ENCODE measurements at regions not wholly inside any gene's neighbourhood (a gene's known extent, or its start where the extent isn't known, plus 50 kb on each side); places are given as distances from the start of the nearest gene placed in this dataset.

DNA sequence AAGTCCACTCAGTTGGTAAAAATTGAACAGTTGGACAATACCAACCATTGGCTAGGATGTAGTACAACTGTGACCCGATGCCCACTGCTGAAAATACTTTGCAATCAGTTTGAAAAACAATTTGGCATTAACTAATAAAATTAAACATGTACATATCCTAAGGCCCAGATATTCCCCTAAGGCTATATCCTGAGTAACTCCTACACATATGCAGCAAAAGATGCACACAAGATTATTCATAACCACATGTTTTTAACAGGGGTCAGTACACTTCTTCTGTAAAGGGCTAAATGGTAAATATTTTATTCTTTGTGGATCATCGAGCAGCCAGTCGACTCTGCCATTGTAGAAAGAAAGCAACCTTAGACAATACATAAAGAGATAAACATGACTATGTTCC is 116.3 kb downstream of the MEX3B start:
- H2BK12ac ChIP-seq (ENCODE audit: insufficient read length, low read depth, low read length), result no peak overlapping the region
- H3K23me2 ChIP-seq (ENCODE audit: insufficient read length, low read depth, low read length, poor library complexity, severe bottlenecking), result no peaks in the 10 kb centered on the region
- H4K91ac ChIP-seq (ENCODE audit: insufficient read length, low read depth, low read length), result no peak overlapping the region
- no peak overlapping the region for H3K18ac ChIP-seq (ENCODE audit: insufficient read length, low read depth, low read length)
- no peak overlapping the region for H2BK15ac ChIP-seq (ENCODE audit: low read depth, low read length)
- Mint-ChIP-seq H3K4me3 (no peak overlapping the region), H3K4me1 (no peaks in the 10 kb centered on the region; a peak in 1 of 4 replicates), H3K9me3 (no peaks in the 10 kb centered on the region), H3K27me3 (ENCODE audit: low read depth) (no peaks in the 10 kb centered on the region; the same call in 1 of the 2 replicates), H3K27ac (no peak overlapping the region), H3K36me3 (ENCODE audit: insufficient read depth in 1 of 3, low read depth in 3 of 3) (no peaks in the 10 kb centered on the region)
- H3K79me2 ChIP-seq (ENCODE audit: insufficient read depth, low read length), result no peaks in the 10 kb centered on the region
- no peak overlapping the region for H3T11ph ChIP-seq (ENCODE audit: low read length)
- no peak overlapping the region for H3K27ac ChIP-seq (ENCODE audit: insufficient read length, low read depth, low read length)
- no peak overlapping the region for H3K56ac ChIP-seq (ENCODE audit: insufficient read length, low read depth, low read length)
- H3K27me3 ChIP-seq (ENCODE audit: insufficient read depth, low read length), result no peaks in the 10 kb centered on the region
- TF ChIP-seq, protein P1, sequence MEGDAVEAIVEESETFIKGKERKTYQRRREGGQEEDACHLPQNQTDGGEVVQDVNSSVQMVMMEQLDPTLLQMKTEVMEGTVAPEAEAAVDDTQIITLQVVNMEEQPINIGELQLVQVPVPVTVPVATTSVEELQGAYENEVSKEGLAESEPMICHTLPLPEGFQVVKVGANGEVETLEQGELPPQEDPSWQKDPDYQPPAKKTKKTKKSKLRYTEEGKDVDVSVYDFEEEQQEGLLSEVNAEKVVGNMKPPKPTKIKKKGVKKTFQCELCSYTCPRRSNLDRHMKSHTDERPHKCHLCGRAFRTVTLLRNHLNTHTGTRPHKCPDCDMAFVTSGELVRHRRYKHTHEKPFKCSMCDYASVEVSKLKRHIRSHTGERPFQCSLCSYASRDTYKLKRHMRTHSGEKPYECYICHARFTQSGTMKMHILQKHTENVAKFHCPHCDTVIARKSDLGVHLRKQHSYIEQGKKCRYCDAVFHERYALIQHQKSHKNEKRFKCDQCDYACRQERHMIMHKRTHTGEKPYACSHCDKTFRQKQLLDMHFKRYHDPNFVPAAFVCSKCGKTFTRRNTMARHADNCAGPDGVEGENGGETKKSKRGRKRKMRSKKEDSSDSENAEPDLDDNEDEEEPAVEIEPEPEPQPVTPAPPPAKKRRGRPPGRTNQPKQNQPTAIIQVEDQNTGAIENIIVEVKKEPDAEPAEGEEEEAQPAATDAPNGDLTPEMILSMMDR (conservative IDR thresholded peaks at IDR 0.05), result no peak
- H4K8ac ChIP-seq (replicated peaks; ENCODE audit: insufficient read length, low read depth, low read length), result no peak overlapping the region
- H2BK120ac ChIP-seq (ENCODE audit: low read depth, low read length, poor library complexity, severe bottlenecking), result no peak overlapping the region
- H2AK5ac ChIP-seq (ENCODE audit: insufficient read length, low read length), result no peak overlapping the region
- no peak overlapping the region for H3K14ac ChIP-seq (ENCODE audit: insufficient read depth, low read length)
- H4K20me1 ChIP-seq (ENCODE audit: control insufficient read depth, insufficient read depth, insufficient read length), result no peaks in the 10 kb centered on the region
- H3K4ac ChIP-seq (ENCODE audit: low read depth, low read length), result no peak overlapping the region
- DNase-seq, result no peak
- no peak overlapping the region for H2BK5ac ChIP-seq (ENCODE audit: insufficient read length, low read length)
- H4K5ac ChIP-seq (ENCODE audit: insufficient read length, low read depth, low read length), result no peak overlapping the region
- no peak overlapping the region for H2BK20ac ChIP-seq (ENCODE audit: low read depth, low read length, poor library complexity, severe bottlenecking)
- no peaks in the 10 kb centered on the region for H3K79me1 ChIP-seq (ENCODE audit: insufficient read depth, low read depth, low read length, poor library complexity, severe bottlenecking)
- H3K9ac ChIP-seq (ENCODE audit: extremely low read depth, insufficient read length, low read length), result no peak overlapping the region
- H3K4me1 ChIP-seq (ENCODE audit: insufficient read depth, low read length), result no peaks in the 10 kb centered on the region
- no peak overlapping the region for H2AFZ ChIP-seq (ENCODE audit: low read length)
- no peak overlapping the region for H3K4me2 ChIP-seq (ENCODE audit: insufficient read depth, insufficient read length, low read length)
- H3K23ac ChIP-seq (ENCODE audit: insufficient read length, low read depth, low read length), result no peak overlapping the region
- no peaks in the 10 kb centered on the region for H3K9me3 ChIP-seq (ENCODE audit: control insufficient read depth, low read depth, low read length)
- no CpG with 5 or more reads among the region's 3 CpGs for WGBS (ENCODE audit: extremely low coverage, insufficient read length, low lambda C conversion rate)

Measured in H9 (cell line).